ENCODE measurements at regions not wholly inside any gene's neighbourhood (a gene's known extent, or its start where the extent isn't known, plus 50 kb on each side); places are given as distances from the start of the nearest gene placed in this dataset.

GRCh38 chr2:117085256-117085655 lies 729.2 kb upstream of the DDX18 start:
- TF ChIP-seq STAT1 (IDR thresholded peaks at IDR 0.05; ENCODE audit: unreplicated experiment) (no peak), POLR2AphosphoS5 (IDR thresholded peaks at IDR 0.05; ENCODE audit: low read depth) (no peak), EZH2phosphoT487 (IDR thresholded peaks at IDR 0.05; ENCODE audit: unreplicated experiment) (no peak), CTCF (conservative IDR thresholded peaks at IDR 0.05; ENCODE audit: low read depth in 2 of 2) (no peak), ZNF114 (CRISPR knock-in tag; IDR thresholded peaks at IDR 0.05) (no peak), REST (IDR thresholded peaks at IDR 0.05; ENCODE audit: unreplicated experiment) (no peak), ZNF331 (CRISPR knock-in tag; IDR thresholded peaks at IDR 0.05; ENCODE audit: low read depth) (no peak), ETS1 (IDR thresholded peaks at IDR 0.05) (no peak), EZH2 (IDR thresholded peaks at IDR 0.05; ENCODE audit: low read depth, unreplicated experiment) (no peak), NANOG (IDR thresholded peaks at IDR 0.05; ENCODE audit: borderline replicate concordance) (no peak), CREB1 (CRISPR knock-in tag; IDR thresholded peaks at IDR 0.05; ENCODE audit: low read depth) (no peak), JUNB (IDR thresholded peaks at IDR 0.05; ENCODE audit: unreplicated experiment) (no peak)
